NCI-H1417 (cell line): ENCODE measurements at regions not wholly inside any gene's neighbourhood (a gene's known extent, or its start where the extent isn't known, plus 50 kb on each side); places are given as distances from the start of the nearest gene placed in this dataset.

Experiments used
- DNase-seq, 3 experiments: peaks; one replicate each; lab custom pipeline; 2025; lab: John Stamatoyannopoulos, UW

GRCh38 chr1:68959461-68960030 is 462.7 kb upstream of the DEPDC1 start:
- DNase-seq, result no peak

GRCh38 chr1:68961143-68961542 is 464.3 kb upstream of the DEPDC1 start:
- DNase-seq, result no peak

GRCh38 chr1:68963353-68963752 is 466.5 kb upstream of the DEPDC1 start:
- no peak for DNase-seq

GRCh38 chr1:68969441-68969840 is 472.6 kb upstream of the DEPDC1 start:
- DNase-seq, result peak in 1 of 3 experiments; percentile 62

GRCh38 chr1:68970571-68970970 is 473.7 kb upstream of the DEPDC1 start:
- no peak for DNase-seq

GRCh38 chr1:68973459-68974244 is 476.8 kb upstream of the DEPDC1 start:
- no peak for DNase-seq

GRCh38 chr1:68974447-68974846 is 477.6 kb upstream of the DEPDC1 start:
- DNase-seq, result no peak

- peak in 2 of 3 experiments; percentile 28 to 73 for DNase-seq
These were observed 478.5 kb upstream of the DEPDC1 start for GRCh38 chr1:68975212-68975933.

GRCh38 chr1:68976916-68977610 is 480.2 kb upstream of the DEPDC1 start:
- DNase-seq, result no peak

GRCh38 chr1:68979891-68980290 is 483.0 kb upstream of the DEPDC1 start:
- no peak for DNase-seq

- DNase-seq, result no peak
These were observed 487.4 kb upstream of the DEPDC1 start for GRCh38 chr1:68984289-68984688.

- DNase-seq, result no peak
These were observed 497.2 kb upstream of the DEPDC1 start for GRCh38 chr1:68994096-68994495.

GRCh38 chr1:69016468-69016867 is 519.6 kb upstream of the DEPDC1 start:
- DNase-seq, result peak in 1 of 3 experiments; percentile 2

GRCh38 chr1:69029649-69030048 is 532.8 kb upstream of the DEPDC1 start:
- DNase-seq, result no peak

GRCh38 chr1:69038379-69038778 is 529.3 kb upstream of the LRRC7 start:
- no peak for DNase-seq

- no peak for DNase-seq
These were observed 522.1 kb upstream of the LRRC7 start for GRCh38 chr1:69045572-69045971.

GRCh38 chr1:69055194-69055593 is 512.5 kb upstream of the LRRC7 start:
- peak in 2 of 3 experiments; percentile 5 to 43 for DNase-seq

GRCh38 chr1:69058454-69058853 is 509.3 kb upstream of the LRRC7 start:
- DNase-seq, result peak in 1 of 3 experiments; percentile 42

GRCh38 chr1:69070660-69071373 is 496.9 kb upstream of the LRRC7 start:
- DNase-seq, result no peak

- no peak for DNase-seq
These were observed 494.5 kb upstream of the LRRC7 start for GRCh38 chr1:69073176-69073575.

- DNase-seq, result no peak
These were observed 491.1 kb upstream of the LRRC7 start for GRCh38 chr1:69076631-69077030.

GRCh38 chr1:69077198-69077597 is 490.5 kb upstream of the LRRC7 start:
- DNase-seq, result no peak
